GM10266 (cell line): ENCODE measurements at regions not wholly inside any gene's neighbourhood (a gene's known extent, or its start where the extent isn't known, plus 50 kb on each side); places are given as distances from the start of the nearest gene placed in this dataset.
A peak's percentile ranks its signal among the peaks of the same experiment; 100 is the strongest.

Experiments
- DNase-seq: peaks from one replicate; pipeline ENCODE4 v3.0.0; 2012; ENCODE audit errors: extremely low spot score
- TF ChIP-seq, protein P1 (sequence below): IDR thresholded peaks from 2 replicates; pipeline ENCODE4 v1.5.1; 2012; ENCODE audit warnings: mild to moderate bottlenecking, low read depth; ENCODE audit not compliant: control insufficient read depth, insufficient read depth; ENCODE audit errors: missing control alignments

DNA sequence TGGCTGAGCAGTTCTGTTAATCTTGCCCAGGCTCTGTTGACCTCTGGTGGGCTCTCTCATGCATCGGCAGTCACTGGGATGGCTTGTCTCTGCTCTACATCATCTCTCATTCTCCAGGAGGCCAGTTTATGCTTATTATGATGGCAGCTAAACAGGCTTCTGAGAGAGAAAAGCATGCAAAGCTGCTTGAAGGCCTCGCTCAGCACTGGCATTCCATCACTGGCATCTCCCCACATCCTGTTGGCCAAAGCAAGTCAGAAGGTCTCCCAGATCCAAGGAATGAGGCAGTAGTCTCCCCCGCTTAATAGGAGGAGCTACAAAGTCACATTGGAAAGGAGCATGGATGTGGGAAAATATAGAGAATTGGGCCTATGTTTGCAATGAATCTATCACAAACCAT lies 212.6 kb downstream of the ZNF621 start:
- no peak for DNase-seq
- TF ChIP-seq, protein P1, sequence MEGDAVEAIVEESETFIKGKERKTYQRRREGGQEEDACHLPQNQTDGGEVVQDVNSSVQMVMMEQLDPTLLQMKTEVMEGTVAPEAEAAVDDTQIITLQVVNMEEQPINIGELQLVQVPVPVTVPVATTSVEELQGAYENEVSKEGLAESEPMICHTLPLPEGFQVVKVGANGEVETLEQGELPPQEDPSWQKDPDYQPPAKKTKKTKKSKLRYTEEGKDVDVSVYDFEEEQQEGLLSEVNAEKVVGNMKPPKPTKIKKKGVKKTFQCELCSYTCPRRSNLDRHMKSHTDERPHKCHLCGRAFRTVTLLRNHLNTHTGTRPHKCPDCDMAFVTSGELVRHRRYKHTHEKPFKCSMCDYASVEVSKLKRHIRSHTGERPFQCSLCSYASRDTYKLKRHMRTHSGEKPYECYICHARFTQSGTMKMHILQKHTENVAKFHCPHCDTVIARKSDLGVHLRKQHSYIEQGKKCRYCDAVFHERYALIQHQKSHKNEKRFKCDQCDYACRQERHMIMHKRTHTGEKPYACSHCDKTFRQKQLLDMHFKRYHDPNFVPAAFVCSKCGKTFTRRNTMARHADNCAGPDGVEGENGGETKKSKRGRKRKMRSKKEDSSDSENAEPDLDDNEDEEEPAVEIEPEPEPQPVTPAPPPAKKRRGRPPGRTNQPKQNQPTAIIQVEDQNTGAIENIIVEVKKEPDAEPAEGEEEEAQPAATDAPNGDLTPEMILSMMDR = peak; percentile 2

DNA sequence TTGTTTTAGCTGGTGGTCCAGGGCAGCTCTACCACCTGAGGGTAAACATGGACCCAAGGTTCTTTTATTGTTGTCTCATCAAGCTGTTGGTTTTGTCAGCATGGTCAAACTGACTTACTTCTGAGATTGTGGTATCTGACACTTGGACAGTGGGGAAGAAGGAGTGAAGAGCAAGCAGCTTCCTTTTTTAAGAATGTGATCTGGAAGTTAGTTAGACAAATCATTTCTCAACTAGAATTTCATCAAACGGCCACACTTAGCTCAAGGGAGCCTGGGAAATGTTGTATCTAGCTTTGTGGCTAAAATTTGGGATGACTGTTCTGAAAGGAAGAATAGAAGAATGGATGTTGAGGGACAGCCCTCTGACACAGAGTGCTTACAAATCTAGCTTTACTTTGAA lies 215.2 kb downstream of the ZNF621 start:
- DNase-seq = no peak
- TF ChIP-seq, protein P1 = no peak

DNA sequence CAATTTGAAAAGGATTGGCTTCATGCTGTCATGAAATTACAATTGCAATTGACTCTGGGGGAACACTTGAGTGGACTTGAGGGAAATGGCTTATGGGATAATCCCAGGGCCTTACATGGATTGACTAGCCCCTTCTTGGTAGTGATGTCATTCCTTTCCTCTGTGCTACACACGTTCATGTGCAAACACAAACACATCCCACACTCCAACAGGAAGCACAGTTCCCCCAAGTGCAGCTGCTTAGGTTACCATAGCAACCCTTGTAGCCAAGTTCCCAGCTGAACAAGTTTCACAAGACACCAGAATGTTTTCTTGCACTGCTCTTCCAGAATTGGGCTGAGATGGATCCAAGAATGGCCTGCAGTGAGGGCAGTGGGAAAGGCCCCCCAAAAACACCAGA lies 217.0 kb downstream of the ZNF621 start:
- TF ChIP-seq, protein P1 = no peak
- DNase-seq = no peak

DNA sequence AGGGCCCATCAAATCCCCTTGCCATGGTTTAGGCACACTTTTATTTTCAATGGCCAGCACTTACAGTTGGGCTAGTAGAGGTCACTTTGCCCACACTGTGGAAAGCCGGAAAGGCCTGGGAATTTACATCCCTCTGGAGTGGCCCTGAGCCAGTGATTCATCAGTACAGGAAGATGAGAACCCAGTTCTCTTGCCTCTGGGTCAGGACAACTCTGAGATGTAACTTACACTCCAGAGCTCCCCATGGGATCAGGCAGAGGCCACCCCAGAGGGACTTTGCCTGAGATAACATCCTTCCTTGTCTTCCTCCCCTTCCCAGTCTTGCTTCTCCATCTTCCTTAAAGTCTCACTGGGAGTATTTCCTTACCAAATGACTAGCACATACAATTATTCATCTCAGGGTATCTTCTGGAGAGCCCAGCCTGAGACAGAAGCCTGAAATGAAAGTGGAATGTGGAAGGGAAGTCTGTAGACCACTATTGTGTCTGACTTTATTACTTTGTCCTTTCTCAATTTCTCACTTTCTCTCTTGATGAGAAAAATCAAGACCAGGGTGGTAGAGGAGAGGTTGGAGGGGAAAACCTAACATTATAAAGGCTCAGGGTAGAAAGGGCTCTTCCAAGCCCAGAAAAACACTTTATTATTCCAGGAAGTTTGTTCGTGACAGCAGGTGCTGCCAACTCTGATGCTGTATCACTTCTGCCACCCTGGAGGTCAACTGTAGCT lies 220.8 kb downstream of the ZNF621 start:
- TF ChIP-seq, protein P1 = no peak
- no peak for DNase-seq

DNA sequence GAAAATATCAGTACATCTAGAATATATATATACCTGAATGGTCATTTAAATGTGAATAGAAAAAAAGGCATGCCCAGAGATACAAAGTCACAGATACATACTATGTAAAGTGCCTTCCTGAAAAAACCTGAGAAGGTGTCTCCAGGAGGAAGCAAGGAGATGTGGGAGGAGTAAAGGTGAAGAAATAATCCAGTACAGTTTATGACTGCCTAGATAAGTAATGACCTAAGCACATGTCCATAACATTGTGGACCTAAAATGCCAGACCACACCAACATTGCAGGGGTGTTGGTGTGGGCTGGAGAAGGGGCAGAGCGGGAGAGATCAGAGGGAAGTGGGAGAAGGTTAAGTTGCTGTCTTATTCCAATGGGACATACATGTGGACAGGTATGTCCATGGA lies 226.9 kb downstream of the ZNF621 start:
- TF ChIP-seq, protein P1 = no peak
- no peak for DNase-seq

DNA sequence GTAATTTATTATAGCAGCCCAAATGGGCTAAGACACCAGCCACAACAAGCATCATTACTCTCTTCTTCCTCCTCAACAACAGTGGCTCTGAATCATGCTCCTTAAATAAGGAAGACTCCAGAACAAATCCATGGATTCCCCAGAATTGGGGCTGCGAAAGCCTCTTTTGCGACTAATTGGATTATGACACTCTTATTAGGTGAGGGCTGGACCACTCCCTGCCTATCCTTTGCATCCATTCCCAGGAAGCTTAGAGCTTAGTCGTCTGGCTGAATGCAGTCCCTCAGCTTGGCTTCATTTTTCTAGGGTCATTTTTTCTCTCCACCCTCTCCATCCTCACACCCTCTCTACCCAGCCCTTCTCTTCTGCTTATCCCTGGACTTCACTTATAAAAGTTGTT lies 227.7 kb downstream of the ZNF621 start:
- DNase-seq = no peak
- TF ChIP-seq, protein P1 = no peak

DNA sequence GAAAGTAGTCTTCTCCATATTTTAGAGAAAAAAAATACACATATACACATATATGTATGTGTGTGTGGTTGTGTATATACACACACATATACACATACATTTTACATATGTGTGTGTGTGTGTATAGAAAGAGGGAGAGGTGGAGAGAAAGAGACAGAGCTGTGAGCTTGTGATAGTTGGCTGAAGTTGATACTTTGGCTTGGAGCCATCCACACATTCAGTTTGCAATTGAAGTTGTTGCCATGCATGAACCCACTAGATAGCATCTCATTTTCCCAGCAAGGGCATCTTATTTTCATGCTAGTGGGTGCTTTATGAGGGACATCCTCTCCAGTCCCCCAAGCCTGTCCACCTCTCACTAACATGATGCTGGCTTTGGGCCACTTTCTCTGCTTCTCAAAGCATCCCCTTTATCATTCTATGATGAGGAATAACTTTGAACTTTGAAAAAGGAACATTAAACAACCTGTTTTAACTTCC lies 228.6 kb downstream of the ZNF621 start:
- no peak for DNase-seq
- TF ChIP-seq, protein P1 = no peak
